NCI-H2196 treated with DMSO at 0.1 percent for 48 hours (cell line): ENCODE measurements at regions not wholly inside any gene's neighbourhood (a gene's known extent, or its start where the extent isn't known, plus 50 kb on each side); places are given as distances from the start of the nearest gene placed in this dataset.

Experiments
- DNase-seq: peaks from one replicate; lab custom pipeline; 2025; ENCODE audit not compliant: unreplicated experiment; lab: John Stamatoyannopoulos, UW

DNA sequence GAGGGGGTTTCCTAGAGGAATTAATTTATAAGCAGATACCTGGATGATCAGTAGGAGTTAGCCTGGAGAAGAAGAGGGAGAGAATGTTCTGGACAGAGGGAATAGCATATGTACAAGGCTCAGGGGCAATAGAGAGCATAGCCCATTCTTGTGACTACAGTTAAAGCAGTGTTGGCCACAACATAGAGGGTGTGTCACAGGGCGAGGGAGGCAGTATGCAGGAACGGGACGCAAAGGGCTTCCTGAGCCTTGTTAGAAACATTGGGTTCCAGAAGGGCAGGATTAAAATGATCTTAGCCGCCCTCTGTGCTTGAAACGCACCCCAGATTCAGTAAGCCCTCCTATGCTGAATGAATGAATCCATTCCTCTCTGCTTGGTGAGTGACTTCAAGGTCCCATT is 142.2 kb upstream of the PWP1 start:
- no peak for DNase-seq

DNA sequence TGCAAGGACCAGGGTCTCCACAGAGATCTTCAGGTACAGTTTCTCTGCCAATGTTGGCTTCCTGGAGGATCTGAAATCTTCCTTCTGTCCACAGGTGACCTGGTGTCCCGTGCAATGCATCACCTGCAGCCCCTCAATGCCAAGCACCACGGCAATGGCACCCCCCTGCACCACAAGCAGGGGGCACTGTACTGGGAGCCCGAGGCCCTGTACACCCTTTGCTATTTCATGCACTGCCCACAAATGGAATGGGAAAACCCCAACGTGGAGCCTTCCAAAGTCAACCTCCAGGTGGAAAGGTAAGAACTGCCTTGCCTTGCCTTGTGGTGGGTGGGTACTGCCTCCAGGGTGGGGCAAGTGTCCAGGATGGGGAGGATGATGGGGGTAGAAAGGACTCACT is 141.8 kb upstream of the PWP1 start:
- no peak for DNase-seq

DNA sequence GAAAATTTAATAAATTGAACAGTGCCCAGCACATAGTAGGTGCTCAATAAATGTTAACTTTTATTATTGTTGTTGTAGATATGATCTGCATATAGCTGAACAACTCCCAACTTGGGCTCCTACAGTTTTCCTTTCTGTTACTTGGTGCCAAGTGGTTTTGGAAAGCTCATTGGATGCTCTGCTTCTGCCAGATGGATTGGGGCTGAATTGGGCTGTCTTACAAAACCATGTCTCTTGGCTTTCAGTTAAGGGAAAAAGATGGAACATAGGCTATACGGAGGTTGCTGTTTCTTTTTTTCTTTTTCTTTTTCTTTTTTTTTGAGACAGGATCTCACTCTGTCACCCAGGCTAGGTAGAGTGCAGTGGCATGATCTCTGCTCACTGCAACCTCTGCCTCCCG is 140.7 kb upstream of the PWP1 start:
- no peak for DNase-seq

DNA sequence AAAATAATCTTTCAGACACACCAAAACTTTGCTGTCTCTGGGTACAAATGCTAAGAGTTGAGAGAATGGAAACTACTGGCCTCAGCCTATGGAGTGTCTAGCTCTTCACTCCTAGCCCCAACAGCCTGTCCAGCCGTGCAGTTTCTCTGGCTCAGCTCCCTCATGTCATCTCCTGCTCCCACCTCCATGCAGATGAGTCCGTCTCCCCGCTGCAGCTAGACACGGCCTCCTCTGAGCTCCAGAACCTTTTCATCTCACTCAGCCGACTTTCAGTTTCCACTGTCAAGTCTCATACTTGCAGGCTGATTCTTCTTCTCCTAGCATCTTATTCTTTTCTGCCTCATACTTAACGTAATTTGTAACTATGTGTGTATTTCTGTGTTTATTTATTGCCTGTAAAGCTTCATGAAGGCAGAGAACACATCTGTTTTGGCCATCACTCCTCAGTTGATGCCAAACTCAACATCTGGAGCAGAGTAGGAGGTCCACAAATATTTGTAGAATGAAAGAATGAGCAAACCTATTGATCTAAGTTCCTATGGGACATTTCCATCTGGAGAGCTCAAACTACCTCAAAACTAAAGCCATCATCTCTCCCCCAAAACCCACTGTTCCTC is 139.8 kb upstream of the PWP1 start:
- DNase-seq = no peak

DNA sequence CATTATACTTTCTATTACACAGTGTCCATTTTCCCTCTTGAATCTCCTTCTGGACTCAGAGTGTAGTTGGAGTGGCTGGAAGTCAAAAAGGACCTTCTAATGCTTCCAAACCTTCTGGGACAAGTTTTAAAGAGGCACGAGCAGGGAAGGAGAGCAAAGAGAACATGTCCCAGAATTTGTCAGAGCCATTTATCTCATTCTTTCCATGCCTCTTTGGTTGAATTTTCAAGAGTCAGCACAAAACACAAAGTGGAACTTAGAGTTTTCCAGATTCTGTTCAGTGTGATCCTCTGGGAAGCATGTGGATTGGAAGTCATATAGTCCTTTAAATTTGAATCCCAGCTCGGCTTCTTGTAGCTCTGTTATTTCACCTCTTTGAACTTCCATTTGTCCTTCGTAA is 138.2 kb upstream of the PWP1 start:
- DNase-seq = no peak

DNA sequence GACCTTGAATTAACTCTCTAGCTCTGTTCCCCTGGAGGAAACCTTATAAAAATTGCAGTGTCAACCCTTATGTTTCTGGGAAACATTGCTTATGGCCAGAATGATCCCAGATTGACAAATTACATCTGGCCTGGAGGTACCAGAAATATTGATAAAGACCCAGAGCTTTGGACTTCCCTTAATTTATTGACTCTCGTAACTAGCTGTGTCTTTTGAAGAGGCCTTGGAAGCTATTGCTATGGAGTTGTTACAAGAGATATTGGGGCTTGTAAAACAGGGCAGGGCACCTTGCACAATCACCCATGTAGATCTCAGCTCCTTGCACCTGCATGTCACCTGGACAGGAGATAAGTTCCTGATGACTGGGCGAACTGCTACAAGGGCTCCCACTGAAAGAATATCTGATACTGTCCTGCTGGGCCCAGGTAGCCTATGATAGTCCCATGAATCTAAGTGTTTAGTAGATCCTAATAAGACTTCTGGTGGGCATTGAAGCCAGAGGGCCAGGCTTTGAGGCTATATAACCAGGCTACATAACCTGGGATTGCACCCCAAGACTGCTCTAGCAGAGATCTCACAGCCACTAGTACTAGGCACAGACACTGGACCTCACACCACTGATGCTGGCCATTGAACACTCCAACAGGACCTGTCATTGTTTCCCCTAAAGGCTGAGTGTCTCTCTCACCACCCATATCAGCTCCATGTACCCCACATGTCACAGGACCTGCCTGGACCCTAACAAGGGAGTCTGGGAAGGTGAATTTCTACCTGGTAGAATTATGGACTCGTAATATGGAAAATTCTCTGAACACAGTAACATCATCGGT is 135.7 kb upstream of the PWP1 start:
- no peak for DNase-seq

DNA sequence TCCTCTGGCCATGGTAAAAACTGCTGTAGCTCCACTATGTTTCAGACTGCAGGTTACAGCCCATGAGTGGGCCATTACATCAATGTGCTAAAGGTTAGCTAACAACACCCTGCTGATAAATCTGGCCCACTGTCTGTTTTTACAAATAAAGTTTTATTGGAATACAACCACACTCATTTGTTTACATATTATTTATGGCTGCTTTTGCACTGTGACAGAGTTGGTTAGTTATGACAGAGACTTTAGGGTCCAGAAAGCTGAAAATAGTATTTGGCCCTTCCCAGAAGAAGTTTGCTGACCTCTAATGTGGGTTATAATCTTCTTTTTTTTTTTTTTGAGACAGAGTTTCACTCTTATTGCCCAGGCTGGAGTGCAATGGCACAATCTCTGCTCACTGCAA is 134.2 kb upstream of the PWP1 start:
- DNase-seq = no peak

DNA sequence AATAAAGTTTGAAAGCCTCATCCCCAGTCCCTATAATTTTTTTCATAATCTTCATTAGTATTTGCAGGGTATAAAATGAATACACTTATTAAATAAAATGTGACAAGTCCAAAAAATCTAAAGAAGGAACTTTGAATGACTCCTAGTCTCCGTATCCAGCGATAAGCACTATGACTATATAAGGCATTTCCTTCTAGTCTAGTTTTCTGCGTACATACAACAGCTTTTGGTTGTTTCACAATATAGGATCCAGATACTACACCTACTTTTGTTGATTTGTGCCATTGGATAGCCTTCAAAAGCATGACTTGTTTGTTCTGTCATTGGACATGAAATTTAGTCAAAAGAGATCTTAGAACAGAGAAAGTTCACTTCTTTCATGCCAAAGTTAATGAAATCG is 133.3 kb upstream of the PWP1 start:
- no peak for DNase-seq

DNA sequence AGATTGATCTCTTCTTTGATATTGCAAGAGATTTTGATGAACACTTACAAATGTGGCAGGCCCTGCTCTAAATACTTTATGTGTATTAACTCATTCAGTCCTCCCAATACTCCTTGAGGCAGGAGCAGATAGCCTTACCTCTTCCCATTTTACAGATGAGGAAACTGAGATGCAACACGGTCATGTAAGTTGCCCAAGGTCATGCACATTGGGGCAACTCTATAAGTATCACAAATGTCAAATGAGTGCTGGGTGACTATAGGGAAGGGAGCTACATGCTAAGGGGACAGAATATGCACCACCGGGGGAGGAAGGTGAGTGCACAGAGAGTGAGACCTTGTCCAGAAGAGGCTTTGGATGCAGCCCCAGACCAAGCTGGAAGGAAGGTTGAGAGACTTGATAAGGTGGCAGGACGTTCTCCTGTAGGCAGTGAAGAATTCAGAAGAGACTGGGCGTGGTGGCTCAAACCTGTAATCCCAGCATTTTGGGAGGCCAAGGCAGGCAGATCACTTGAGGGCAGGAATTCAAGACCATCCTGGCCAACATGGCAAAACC is 132.3 kb upstream of the PWP1 start:
- no peak for DNase-seq

DNA sequence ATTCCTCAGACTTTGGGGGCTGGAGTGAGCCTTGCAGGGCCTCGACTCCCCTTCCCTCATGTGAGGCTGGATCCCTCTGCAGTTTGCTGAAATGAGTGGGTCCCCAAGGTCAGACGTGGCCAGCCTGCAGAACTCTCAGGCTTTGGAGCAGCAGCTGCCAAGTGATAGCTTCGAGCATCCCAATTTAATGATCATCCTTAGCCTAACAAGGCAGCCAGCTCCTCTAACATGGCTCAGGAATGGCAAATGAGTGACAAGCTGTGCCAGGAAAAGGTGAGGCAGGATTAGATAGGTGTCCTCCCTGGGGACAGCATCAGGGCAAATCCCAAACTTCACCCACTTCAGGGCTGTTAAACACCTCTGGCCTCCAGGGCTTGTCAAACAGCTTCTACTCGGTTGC is 130.7 kb upstream of the PWP1 start:
- DNase-seq = no peak

DNA sequence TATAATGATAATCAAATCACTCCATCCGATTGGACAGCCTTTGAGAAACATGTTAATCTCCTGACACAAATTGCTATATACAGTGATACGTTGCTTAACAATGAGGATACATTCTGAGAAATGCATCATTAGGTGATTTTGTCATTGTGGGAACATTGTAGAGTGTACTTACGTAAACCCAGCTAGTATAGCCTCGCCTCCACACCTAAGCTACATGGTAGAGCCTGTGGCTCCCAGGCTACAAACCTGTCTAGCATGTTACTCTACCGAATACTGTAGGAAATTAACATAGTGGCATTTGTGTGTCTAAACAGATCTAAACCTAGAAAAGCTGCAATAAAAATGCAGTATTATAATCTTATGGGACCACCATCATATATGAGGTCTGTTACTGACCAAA is 128.6 kb upstream of the PWP1 start:
- no peak for DNase-seq

DNA sequence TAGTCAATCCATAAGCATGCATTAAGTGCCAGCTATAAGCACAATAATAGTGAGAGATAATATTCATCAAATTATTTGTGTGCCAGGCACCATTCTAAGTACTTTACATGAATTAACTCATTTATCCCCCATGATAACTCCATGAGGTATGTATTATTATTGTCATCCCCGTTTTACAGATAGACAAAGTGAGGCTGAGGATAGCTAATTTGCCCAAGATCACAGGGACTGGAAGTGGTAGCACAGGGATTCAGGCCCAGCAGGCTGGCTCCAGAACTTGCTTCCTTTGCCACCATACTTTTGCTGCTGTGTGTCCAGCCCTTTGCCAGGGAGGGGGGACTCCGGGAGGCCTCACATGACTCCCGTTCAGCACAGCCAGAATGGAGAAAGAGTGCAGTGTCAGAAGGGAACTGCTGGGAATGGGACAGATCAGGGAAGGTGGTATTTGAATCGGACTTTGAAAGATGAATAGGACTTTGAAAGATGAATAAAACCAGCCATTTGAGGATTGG is 128.0 kb upstream of the PWP1 start:
- no peak for DNase-seq

DNA sequence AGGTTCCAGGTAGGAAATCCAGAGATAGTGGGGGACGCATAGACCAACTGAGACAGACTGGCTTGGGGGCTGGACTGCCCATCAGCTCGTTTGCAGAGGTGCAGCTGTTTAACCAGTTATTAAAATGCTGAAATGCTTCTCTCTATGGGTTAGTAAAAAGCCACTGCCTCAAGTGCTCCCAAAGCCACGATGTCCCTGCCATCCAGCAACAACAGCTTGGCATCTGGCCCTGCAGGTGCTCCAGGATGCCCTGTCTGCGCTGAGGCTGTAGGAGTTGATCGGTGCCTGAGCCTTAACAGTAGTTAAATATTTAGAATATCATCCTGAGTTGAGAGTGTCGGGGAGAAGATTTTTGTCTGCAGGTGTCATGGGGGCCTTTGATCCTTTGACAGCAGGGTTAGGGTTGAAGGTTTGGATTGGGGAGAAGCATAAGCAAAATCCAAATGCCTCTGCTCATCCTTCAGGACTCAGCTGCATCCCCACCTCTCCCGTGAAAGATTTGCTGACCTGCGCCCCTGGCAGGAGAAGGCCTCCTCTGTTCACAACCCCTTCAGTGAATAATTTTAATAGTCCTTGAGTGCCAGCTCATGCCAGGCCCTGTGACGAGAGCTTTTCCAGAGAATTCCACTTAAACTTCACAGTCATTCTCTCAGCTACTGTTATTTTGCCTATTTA is 127.3 kb upstream of the PWP1 start:
- no peak for DNase-seq

DNA sequence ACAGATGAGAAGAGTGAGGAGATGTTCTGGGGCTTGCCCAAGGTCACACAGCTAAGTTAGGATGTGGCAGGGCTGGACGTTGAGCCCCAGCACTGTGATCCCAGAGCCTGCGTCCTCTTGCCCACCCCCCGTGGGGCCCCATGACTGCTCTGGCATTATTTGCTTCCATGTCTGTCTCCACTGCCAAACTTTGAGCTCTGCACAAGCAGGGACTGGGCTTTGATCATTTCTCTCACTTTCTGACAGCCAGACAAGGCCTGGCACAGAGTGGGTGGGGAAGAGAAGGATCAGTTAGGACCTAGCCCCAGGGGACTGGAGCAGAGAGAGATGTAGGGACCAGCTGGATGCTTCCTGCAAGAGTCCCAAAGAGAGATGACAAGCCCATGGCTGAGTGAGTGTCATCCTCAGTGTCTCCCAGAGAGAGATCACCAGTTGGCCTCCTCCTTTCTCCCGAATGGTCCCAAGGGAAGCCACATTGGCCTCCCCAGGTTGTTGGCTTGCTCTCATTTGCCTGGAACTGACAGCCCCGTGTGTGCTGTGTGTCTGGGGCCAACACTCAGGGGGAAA is 126.7 kb upstream of the PWP1 start:
- no peak for DNase-seq

DNA sequence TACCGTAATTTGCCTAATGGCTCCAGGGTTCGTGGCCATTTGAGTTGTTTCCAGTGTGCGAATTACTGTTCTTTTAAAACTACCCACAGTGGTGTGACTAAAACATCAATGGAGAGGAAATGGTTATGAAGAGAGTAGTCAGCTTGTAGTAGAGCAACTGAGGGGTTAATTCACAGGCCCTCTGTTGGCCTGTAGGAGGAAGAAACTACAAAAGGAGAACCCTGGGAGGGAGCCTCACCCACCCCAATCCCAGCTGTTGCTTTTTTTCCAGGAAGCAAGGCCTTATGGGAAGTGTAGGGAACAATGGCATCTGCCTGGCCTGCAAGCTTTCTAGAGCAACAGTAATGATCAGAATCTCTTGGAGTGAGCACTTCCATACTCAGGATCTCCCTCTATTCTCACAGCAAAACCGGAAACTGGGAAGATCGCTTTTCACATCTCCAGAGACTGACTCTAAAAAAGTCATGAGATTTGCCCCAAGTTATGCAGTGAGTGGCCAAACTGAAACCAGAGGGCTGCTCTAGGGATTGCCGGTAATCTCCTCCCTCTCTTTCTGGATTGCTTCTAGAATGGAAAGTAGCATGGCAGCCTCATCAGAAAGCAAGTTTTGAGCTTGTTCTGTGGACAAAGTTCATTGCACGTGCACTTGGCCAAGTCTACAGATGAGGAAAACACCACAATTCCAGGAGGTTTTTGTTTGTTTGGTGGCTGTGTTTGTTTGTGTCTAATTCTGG is 125.3 kb upstream of the PWP1 start:
- DNase-seq = no peak

DNA sequence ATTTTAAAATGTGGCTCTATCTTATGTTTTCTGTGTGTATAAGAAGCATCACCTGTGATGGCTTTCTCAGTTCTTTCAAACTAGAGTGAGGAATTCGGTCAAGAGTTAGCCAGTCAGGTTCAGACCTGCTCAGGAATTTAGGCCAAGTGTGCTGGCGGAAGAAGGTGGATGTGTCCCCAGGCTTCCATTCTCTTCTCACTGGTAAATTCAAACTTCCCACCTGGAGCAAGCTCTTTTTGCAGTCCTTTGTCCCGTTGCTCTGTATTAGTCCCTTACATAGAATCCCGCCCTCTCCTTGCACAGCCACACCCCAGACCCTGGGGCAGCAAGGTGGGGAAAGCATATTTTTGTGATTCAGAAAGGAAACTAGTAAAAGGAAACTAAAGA is 124.7 kb upstream of the PWP1 start:
- DNase-seq = no peak

DNA sequence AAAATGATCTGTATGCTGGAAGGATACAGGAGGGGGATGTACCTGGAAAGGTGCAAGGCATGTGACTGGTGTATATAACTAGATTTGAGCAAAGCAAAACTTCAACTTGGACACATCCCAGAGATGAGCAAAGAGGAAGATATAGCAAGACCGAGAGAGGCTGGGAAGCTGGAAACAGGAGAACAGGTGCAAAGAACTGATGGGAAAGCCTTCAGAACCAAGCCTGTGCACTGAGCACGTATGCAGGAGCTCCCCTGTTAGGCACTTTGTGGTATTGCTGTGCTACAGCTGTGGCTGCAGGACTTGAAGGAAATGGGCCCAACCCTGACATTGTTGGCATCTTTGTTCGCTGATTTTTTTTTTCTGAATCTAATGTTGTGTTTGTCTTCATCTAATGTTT is 120.7 kb upstream of the PWP1 start:
- peak; percentile 4 for DNase-seq

DNA sequence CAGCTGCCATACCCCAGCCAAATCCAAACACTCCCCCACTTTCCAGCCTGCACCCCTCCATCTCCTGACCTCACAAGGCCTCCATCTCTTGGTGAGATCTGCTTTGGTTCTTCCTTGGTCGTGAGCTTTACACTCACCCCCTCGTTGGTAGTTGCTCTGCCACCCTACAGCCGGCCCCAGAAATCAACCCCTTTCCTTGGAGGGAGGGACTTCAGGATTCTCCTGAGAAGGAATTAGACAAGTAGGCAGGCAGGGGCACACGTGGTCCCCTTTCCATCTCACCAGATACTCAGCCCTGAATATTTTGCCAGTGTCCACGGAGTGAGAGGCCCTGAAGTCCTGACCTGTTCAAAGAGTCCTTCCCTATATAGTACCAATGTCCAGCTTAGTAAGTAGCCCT is 120.0 kb upstream of the PWP1 start:
- DNase-seq = no peak

DNA sequence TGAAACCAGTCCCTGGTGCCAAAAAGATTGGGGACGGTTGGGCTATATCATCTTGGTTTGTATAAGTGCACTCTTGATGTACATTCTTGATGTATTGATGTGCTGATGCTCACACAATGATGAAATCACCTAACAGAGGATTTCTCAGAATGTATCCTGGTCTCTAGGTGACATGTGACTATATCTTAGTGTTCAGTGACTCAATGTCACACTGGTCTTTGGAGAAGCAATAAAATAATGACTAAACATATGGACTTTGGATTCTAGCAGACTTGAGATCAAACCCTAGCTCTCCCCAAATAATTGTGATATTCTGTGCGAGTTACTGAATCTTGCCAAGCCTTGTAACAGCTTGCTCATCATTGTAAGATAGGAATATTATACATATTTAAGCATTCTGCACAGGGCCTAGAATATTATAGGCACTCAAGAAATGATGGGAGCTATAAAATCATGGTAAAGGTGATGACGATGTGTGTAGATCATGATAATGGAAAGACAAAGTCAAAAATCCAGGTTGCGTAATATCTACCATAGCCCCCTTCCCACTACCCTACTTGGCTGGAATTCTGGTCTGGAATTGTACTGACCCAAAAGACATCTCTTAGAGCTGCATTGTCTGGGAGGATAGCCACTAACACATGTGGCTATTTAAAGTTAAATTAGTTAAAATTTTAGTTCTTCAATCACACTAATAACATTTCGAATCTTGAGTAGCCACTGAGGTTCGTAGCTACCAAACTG is 117.6 kb upstream of the PWP1 start:
- no peak for DNase-seq

DNA sequence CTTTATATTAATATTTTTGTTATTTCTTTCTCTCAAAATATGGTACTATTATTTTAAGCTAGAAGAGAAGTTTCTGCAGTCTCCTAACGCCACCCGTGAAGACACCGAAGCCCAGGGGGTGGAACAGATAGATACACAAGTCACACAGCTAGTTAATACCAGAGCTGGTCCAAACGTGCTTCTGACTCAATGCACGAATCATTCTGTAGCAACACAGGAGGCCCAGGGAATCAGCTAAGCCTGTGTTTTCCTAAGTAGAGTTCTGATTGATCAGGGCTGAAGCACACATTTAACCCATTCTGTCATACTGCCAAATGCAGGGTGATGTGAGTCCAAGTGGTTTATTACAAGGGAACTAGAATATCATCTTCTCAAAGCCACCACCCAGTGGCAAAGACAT is 116.9 kb upstream of the PWP1 start:
- no peak for DNase-seq
